ENCODE measurements at regions not wholly inside any gene's neighbourhood (a gene's known extent, or its start where the extent isn't known, plus 50 kb on each side); places are given as distances from the start of the nearest gene placed in this dataset.

GRCh38 chr6:170147832-170148708, 142.8 kb downstream of the DLL1 start:
- TF ChIP-seq CTCF (IDR thresholded peaks at IDR 0.05; ENCODE audit: extremely low read depth in 1 of 2, insufficient read depth in 1 of 2, low read depth in 1 of 2, low read length in 2 of 2) (no peak), POLR2A (IDR thresholded peaks at IDR 0.05; ENCODE audit: low read depth, low read length) (no peak), EZH2 (IDR thresholded peaks at IDR 0.05; ENCODE audit: borderline replicate concordance, low read depth, low read length, severe bottlenecking) (no peak), POLR2AphosphoS5 (IDR thresholded peaks at IDR 0.05; ENCODE audit: insufficient read depth, low read depth, low read length) (no peak), MAX (IDR thresholded peaks at IDR 0.05; ENCODE audit: insufficient read depth, insufficient read length) (no peak), MYC (IDR thresholded peaks at IDR 0.05; ENCODE audit: low read depth, low read length) (no peak), FOS (IDR thresholded peaks at IDR 0.05; ENCODE audit: borderline replicate concordance, insufficient read depth, low read length) (no peak)
